Ascending aorta (tissue), 2 donors: ENCODE measurements at regions not wholly inside any gene's neighbourhood (a gene's known extent, or its start where the extent isn't known, plus 50 kb on each side); places are given as distances from the start of the nearest gene placed in this dataset.
A peak's percentile ranks its signal among the peaks of the same experiment; 100 is the strongest.

Source experiments
- DNase-seq, 2 donors: peaks; one replicate each; pipeline ENCODE4 v3.0.0-alpha.2; 2019; ENCODE audit warnings: low spot score in 2 of 2
- H3K27ac ChIP-seq, 2 donors: fragments of 200-600 bp; sonication (generic); one replicate each; pipeline ENCODE4 v1.5.1; 2016 to 2017; ENCODE audit warnings: mild to moderate bottlenecking in 1 of 2
- H3K27me3 ChIP-seq: fragments of 200-600 bp; sonication (generic); one replicate; pipeline ENCODE4 v1.5.1; 2017
- H3K36me3 ChIP-seq, 2 donors: fragments of 200-600 bp; sonication (generic); one replicate each; pipeline ENCODE4 v1.5.1; 2016
- H3K4me1 ChIP-seq, 2 donors: fragments of 200-600 bp; sonication (generic); one replicate each; pipeline ENCODE4 v1.5.1; 2016 to 2017; ENCODE audit warnings: mild to moderate bottlenecking in 1 of 2
- H3K4me3 ChIP-seq, 2 donors: fragments of 200-600 bp; sonication (generic); one replicate each; pipeline ENCODE4 v1.5.1; 2016 to 2017; ENCODE audit warnings: mild to moderate bottlenecking in 1 of 2
- H3K9me3 ChIP-seq, 2 donors: fragments of 200-600 bp; sonication (generic); one replicate each; pipeline ENCODE4 v1.5.1; 2016
- CTCF ChIP-seq, 3 experiments: fragments of 200-600 bp in 2 of 3; fragments of 450-650 bp in 1 of 3; sonication (generic) in 2 of 3; IDR thresholded peaks; one replicate each; pipeline ENCODE4 v1.5.1; 2016 to 2019; ENCODE audit warnings: antibody characterized with exemption in 3 of 3, mild to moderate bottlenecking in 1 of 3, moderate library complexity in 1 of 3
- intact Hi-C: fragments of 100-400 bp; cut with DNase I; formaldehyde crosslinking; loops from one replicate; pipeline ENCODE4 v1.15.1; 2023

DNA sequence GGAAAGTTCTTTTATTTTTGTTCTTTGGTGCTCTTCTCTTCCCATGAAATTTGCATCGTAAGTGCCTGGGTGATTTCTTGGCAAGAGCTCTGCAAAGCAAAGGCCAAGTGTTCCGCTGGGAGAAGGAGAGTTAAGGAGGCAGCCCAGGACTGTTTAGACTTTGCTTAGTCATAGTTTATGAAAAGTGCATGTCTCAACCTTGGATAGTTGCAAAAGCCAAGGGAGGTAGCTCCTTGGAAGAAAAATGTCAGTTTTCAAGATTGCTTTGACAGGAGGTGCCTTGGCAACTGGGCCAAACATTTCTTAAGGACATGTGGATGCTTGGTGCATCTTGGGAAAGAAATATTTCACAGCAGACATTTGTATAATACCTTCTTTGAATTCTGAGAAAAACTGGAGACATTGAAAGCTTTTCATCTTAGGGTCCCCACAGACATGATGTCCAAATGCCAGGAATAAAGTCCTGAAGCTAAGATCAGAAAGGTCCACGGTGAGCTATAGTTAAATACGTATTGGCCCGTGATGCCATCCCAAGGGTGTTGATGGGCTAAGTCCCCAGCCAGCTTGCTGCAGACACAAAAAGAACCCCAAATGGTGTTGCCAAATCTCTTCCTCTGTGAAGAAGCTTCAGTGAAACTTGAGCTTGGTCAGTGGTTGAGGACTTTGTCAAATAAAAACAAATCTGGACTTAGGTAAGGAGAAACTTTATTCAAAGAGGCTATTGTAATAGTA is 96.3 kb upstream of the THUMPD2 start:
- peaks cover 0 to 3% of the 10 kb centered on the region in 2 donors for H3K9me3 ChIP-seq
- H3K27me3 ChIP-seq, result no peaks in the 10 kb centered on the region
- peak in 1 of 2 donors; percentile 75 for DNase-seq
- intact Hi-C loops, result loop anchor here (10.0 kb wide), 1 partner anchor 101 kb away; the partner anchor contains the start of gene THUMPD2
- no peaks in the 10 kb centered on the region for H3K36me3 ChIP-seq
- H3K4me1 ChIP-seq, result peaks cover 0 to 12% of the 10 kb centered on the region in 2 donors
- TF ChIP-seq CTCF (IDR thresholded peaks at IDR 0.05), result no peak
- H3K4me3 ChIP-seq, result no peak overlapping the region
- peak overlapping the region; percentile 24 to 39 for H3K27ac ChIP-seq

DNA sequence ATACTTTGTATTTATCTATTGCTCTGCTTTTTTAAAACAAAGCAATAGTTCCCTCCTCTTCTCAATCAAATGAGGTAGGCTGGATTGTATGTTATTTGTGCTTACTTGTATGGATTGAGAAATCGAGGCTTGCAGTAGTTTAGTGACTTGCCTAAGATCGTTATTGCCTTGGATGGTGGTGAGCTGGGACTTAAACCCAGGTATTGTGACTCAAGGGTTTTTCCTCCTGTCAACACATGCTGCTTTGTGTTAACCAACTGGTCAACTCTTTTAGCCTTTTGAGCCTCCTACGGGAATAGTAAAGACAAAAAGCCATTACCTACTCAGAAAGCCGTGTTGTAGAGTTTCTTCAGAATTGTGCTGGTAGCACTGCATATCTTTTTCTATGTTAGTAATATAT is 95.2 kb upstream of the THUMPD2 start:
- Histone ChIP-seq H3K27me3 (no peaks in the 10 kb centered on the region), H3K4me3 (no peak overlapping the region), H3K36me3 (no peaks in the 10 kb centered on the region), H3K4me1 (peaks cover 0 to 12% of the 10 kb centered on the region in 2 donors), H3K9me3 (peaks cover 0 to 3% of the 10 kb centered on the region in 2 donors), H3K27ac (no peak overlapping the region)
- no peak for DNase-seq
- TF ChIP-seq CTCF (IDR thresholded peaks at IDR 0.05), result no peak
- intact Hi-C loops, result loop anchor here (10.0 kb wide), 1 partner anchor 99 kb away; the partner anchor contains the start of gene THUMPD2

DNA sequence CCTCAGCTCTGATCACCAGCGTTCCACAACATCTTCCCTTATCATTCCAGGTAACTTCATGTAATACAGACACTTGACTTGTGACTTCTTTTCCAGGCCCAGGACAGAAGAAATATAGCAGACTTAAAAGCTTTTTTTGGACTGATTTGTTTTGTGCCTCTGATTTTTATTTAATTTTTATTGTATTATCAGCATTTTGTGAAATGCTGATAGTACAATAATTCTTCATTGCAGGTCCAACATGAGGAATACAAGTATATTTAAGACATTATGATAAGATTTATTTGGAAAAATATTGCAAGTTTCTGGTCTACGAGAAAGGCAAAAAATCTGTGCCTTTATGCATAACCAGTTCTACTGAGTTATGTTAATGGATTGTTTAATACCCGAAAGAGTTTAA is 94.5 kb upstream of the THUMPD2 start:
- Histone ChIP-seq H3K4me3 (no peak overlapping the region), H3K9me3 (peaks cover 0 to 3% of the 10 kb centered on the region in 2 donors), H3K36me3 (no peaks in the 10 kb centered on the region), H3K27me3 (no peaks in the 10 kb centered on the region), H3K27ac (no peak overlapping the region), H3K4me1 (peaks cover 0 to 12% of the 10 kb centered on the region in 2 donors)
- no peak for DNase-seq
- no peak for TF ChIP-seq CTCF (IDR thresholded peaks at IDR 0.05)
- intact Hi-C loops, result loop anchor here (10.0 kb wide), 1 partner anchor 99 kb away; the partner anchor contains the start of gene THUMPD2

GRCh38 chr2:39872748-39873147 is 93.7 kb upstream of the THUMPD2 start:
- Histone ChIP-seq H3K27ac (no peak overlapping the region), H3K4me3 (no peak overlapping the region), H3K4me1 (peaks cover 0 to 12% of the 10 kb centered on the region in 2 donors), H3K27me3 (no peaks in the 10 kb centered on the region), H3K9me3 (peaks cover 0 to 3% of the 10 kb centered on the region in 2 donors), H3K36me3 (no peaks in the 10 kb centered on the region)
- no peak for TF ChIP-seq CTCF (IDR thresholded peaks at IDR 0.05)
- intact Hi-C loops, result loop anchor here (10.0 kb wide), 1 partner anchor 98 kb away; the partner anchor contains the start of gene THUMPD2
- no peak for DNase-seq

DNA sequence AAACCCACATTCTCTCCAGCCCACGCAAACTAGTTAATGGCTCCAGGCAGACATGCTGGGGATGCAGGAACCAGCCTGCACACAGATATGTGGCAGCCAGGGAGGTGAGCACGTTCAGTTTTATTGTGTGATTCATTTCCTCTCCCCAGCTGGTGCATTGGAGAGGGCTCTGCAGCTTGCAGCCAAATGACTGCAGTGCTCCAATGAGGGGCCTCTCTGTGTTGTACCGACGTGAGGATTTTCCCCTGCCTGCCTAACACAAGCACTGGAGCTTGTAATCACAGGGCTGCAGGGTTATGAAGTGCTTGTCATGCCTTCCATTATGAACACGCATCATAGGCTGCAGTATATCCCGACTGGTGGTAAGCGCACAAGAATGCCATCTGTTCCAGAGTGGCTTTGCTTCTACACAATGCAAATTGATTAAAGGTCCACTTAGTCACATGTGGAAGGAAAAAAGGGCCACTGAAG is 92.3 kb upstream of the THUMPD2 start:
- DNase-seq, result no peak
- peaks cover 0 to 12% of the 10 kb centered on the region in 2 donors for H3K4me1 ChIP-seq
- no peaks in the 10 kb centered on the region for H3K9me3 ChIP-seq
- H3K27ac ChIP-seq, result no peak overlapping the region
- intact Hi-C loops, result loop anchor here (10.0 kb wide), 1 partner anchor 97 kb away; the partner anchor contains the start of gene THUMPD2
- no peak for TF ChIP-seq CTCF (IDR thresholded peaks at IDR 0.05)
- no peak overlapping the region for H3K4me3 ChIP-seq
- no peaks in the 10 kb centered on the region for H3K36me3 ChIP-seq
- no peaks in the 10 kb centered on the region for H3K27me3 ChIP-seq
